ENCODE measurements at regions not wholly inside any gene's neighbourhood (a gene's known extent, or its start where the extent isn't known, plus 50 kb on each side); places are given as distances from the start of the nearest gene placed in this dataset.

- Mint-ChIP-seq H3K27ac (no peak overlapping the region), H3K27me3 (no peaks in the 10 kb centered on the region), H3K4me1 (ENCODE audit: low read depth) (no peaks in the 10 kb centered on the region), H3K36me3 (no peaks in the 10 kb centered on the region), H3K4me3 (no peak overlapping the region), H3K9me3 (peaks cover 7% of the 10 kb centered on the region)
- ChIA-PET CTCF (no interaction called here), POLR2A (no interaction called here)
- intact Hi-C loops (cut with micrococcal nuclease): no loop called here
- no peak for DNase-seq
Measured at GRCh38 chr5:9845185-9845584, 215.0 kb upstream of the TAS2R1 start.

- no peaks in the 10 kb centered on the region for H3K36me3 Mint-ChIP-seq
Measured at GRCh38 chr5:9841516-9842170, 211.5 kb upstream of the TAS2R1 start.

GRCh38 chr5:9838916-9839315, 208.8 kb upstream of the TAS2R1 start:
- intact Hi-C loops (cut with micrococcal nuclease): no loop called here
- no peaks in the 10 kb centered on the region for H3K27me3 Mint-ChIP-seq
- ChIA-PET CTCF (no interaction called here), POLR2A (no interaction called here)
- no peaks in the 10 kb centered on the region for H3K36me3 Mint-ChIP-seq
- DNase-seq: no peak
- H3K9me3 Mint-ChIP-seq: peaks cover 7% of the 10 kb centered on the region
- no peak overlapping the region for H3K27ac Mint-ChIP-seq
- H3K4me1 Mint-ChIP-seq (ENCODE audit: low read depth): no peaks in the 10 kb centered on the region
- H3K4me3 Mint-ChIP-seq: no peak overlapping the region

More at GRCh38 chr5:9841516-9842170, 211.5 kb upstream of the TAS2R1 start:
- no peak overlapping the region for H3K27ac Mint-ChIP-seq
- ChIA-PET POLR2A (no interaction called here), CTCF (no interaction called here)
- no peak for DNase-seq
- H3K9me3 Mint-ChIP-seq: peaks cover 7% of the 10 kb centered on the region
- no peaks in the 10 kb centered on the region for H3K4me1 Mint-ChIP-seq (ENCODE audit: low read depth)
- intact Hi-C loops (cut with micrococcal nuclease): no loop called here
- H3K27me3 Mint-ChIP-seq: no peaks in the 10 kb centered on the region
- no peak overlapping the region for H3K4me3 Mint-ChIP-seq

- Mint-ChIP-seq H3K27ac (no peak overlapping the region), H3K4me1 (ENCODE audit: low read depth) (no peaks in the 10 kb centered on the region), H3K4me3 (no peak overlapping the region), H3K36me3 (no peaks in the 10 kb centered on the region), H3K9me3 (no peaks in the 10 kb centered on the region), H3K27me3 (no peaks in the 10 kb centered on the region)
- DNase-seq: no peak
- intact Hi-C loops (cut with micrococcal nuclease): no loop called here
- CTCF ChIA-PET: interaction anchor here (0.6 kb wide), 1 partner anchor 137 kb away, joined by 3 read pairs; no protein-coding TSS in a partner anchor
- POLR2A ChIA-PET: no interaction called here
Measured at GRCh38 chr5:9834871-9835770, 205.0 kb upstream of the TAS2R1 start.

GRCh38 chr5:9833871-9834270, 203.7 kb upstream of the TAS2R1 start:
- Mint-ChIP-seq H3K4me3 (no peak overlapping the region), H3K9me3 (no peaks in the 10 kb centered on the region), H3K27ac (no peak overlapping the region), H3K36me3 (no peaks in the 10 kb centered on the region), H3K27me3 (no peaks in the 10 kb centered on the region), H3K4me1 (ENCODE audit: low read depth) (no peaks in the 10 kb centered on the region)
- intact Hi-C loops (cut with micrococcal nuclease): no loop called here
- DNase-seq: no peak
- ChIA-PET POLR2A (no interaction called here), CTCF (no interaction called here)

- Mint-ChIP-seq H3K36me3 (no peaks in the 10 kb centered on the region), H3K4me1 (ENCODE audit: low read depth) (no peaks in the 10 kb centered on the region), H3K27me3 (no peaks in the 10 kb centered on the region), H3K4me3 (no peak overlapping the region), H3K27ac (no peak overlapping the region), H3K9me3 (no peaks in the 10 kb centered on the region)
- intact Hi-C loops (cut with micrococcal nuclease): no loop called here
- ChIA-PET POLR2A (no interaction called here), CTCF (no interaction called here)
- no peak for DNase-seq
Measured at GRCh38 chr5:9832921-9833320, 202.8 kb upstream of the TAS2R1 start.

GRCh38 chr5:9831823-9832222, 201.7 kb upstream of the TAS2R1 start:
- POLR2A ChIA-PET: no interaction called here
- DNase-seq: no peak
- Mint-ChIP-seq H3K4me1 (ENCODE audit: low read depth) (no peaks in the 10 kb centered on the region), H3K4me3 (no peak overlapping the region), H3K36me3 (no peaks in the 10 kb centered on the region), H3K9me3 (no peaks in the 10 kb centered on the region), H3K27ac (no peak overlapping the region), H3K27me3 (no peaks in the 10 kb centered on the region)
- intact Hi-C loops (cut with micrococcal nuclease): no loop called here
- CTCF ChIA-PET: no interaction called here

- H3K9me3 Mint-ChIP-seq: no peaks in the 10 kb centered on the region
- no peaks in the 10 kb centered on the region for H3K4me1 Mint-ChIP-seq (ENCODE audit: low read depth)
- no peak for DNase-seq
- intact Hi-C loops (cut with micrococcal nuclease): no loop called here
- H3K36me3 Mint-ChIP-seq: no peaks in the 10 kb centered on the region
- H3K4me3 Mint-ChIP-seq: no peak overlapping the region
- POLR2A ChIA-PET: no interaction called here
- CTCF ChIA-PET: interaction anchor here (0.6 kb wide), 1 partner anchor 384 kb away, joined by 4 read pairs; no protein-coding TSS in a partner anchor
- H3K27me3 Mint-ChIP-seq: no peaks in the 10 kb centered on the region
- H3K27ac Mint-ChIP-seq: no peak overlapping the region
Measured at GRCh38 chr5:9830184-9830583, 200.0 kb upstream of the TAS2R1 start.

- ChIA-PET POLR2A (no interaction called here), CTCF (interaction anchor here (0.6 kb wide), 1 partner anchor 385 kb away, joined by 4 read pairs; no protein-coding TSS in a partner anchor)
- intact Hi-C loops (cut with micrococcal nuclease): no loop called here
- Mint-ChIP-seq H3K4me1 (ENCODE audit: low read depth) (no peaks in the 10 kb centered on the region), H3K4me3 (no peak overlapping the region), H3K27me3 (no peaks in the 10 kb centered on the region), H3K36me3 (no peaks in the 10 kb centered on the region), H3K9me3 (no peaks in the 10 kb centered on the region), H3K27ac (no peak overlapping the region)
- DNase-seq: no peak
Measured at GRCh38 chr5:9829621-9830020, 199.5 kb upstream of the TAS2R1 start.

GRCh38 chr5:9820691-9821449, 190.7 kb upstream of the TAS2R1 start:
- H3K27me3 Mint-ChIP-seq: no peaks in the 10 kb centered on the region
- H3K9me3 Mint-ChIP-seq: no peaks in the 10 kb centered on the region
- H3K4me1 Mint-ChIP-seq (ENCODE audit: low read depth): no peaks in the 10 kb centered on the region
- no peak overlapping the region for H3K27ac Mint-ChIP-seq
- CTCF ChIA-PET: no interaction called here
- POLR2A ChIA-PET: no interaction called here
- intact Hi-C loops (cut with micrococcal nuclease): no loop called here
- no peak overlapping the region for H3K4me3 Mint-ChIP-seq
- DNase-seq: no peak
- H3K36me3 Mint-ChIP-seq: no peaks in the 10 kb centered on the region

- Mint-ChIP-seq H3K9me3 (no peaks in the 10 kb centered on the region), H3K27ac (no peak overlapping the region), H3K4me1 (ENCODE audit: low read depth) (no peaks in the 10 kb centered on the region), H3K4me3 (no peak overlapping the region), H3K36me3 (no peaks in the 10 kb centered on the region), H3K27me3 (no peaks in the 10 kb centered on the region)
- ChIA-PET CTCF (no interaction called here), POLR2A (no interaction called here)
- intact Hi-C loops (cut with micrococcal nuclease): no loop called here
- DNase-seq: no peak
Measured at GRCh38 chr5:9818340-9818845, 188.2 kb upstream of the TAS2R1 start.

- POLR2A ChIA-PET: no interaction called here
- intact Hi-C loops (cut with micrococcal nuclease): no loop called here
- H3K4me1 Mint-ChIP-seq (ENCODE audit: low read depth): no peaks in the 10 kb centered on the region
- no peaks in the 10 kb centered on the region for H3K36me3 Mint-ChIP-seq
- no peak overlapping the region for H3K27ac Mint-ChIP-seq
- H3K9me3 Mint-ChIP-seq: no peaks in the 10 kb centered on the region
- no peak overlapping the region for H3K4me3 Mint-ChIP-seq
- CTCF ChIA-PET: no interaction called here
- no peaks in the 10 kb centered on the region for H3K27me3 Mint-ChIP-seq
- no peak for DNase-seq
Measured at GRCh38 chr5:9817819-9818218, 187.7 kb upstream of the TAS2R1 start.
